HepG2 (cell line): ENCODE measurements at regions not wholly inside any gene's neighbourhood (a gene's known extent, or its start where the extent isn't known, plus 50 kb on each side); places are given as distances from the start of the nearest gene placed in this dataset.
A peak's percentile ranks its signal among the peaks of the same experiment; 100 is the strongest.

Experiments used
- ATAC-seq: fragments of 200-7000 bp; cut with Tn5 transposase; 3 replicates; pipeline ENCODE4 v1.9.1; 2020; ENCODE audit warnings: mild to moderate bottlenecking, moderate library complexity
- BruUV-seq: library from RNA; stranded (reverse); fragments of 400-500 nt; replicated peaks from 2 replicates; lab custom pipeline; 2021; lab: Mats Ljungman, UMichigan
- CTCF ChIA-PET: fragments of 300-600 bp; formaldehyde crosslinking; extraction: SDS; loops from one replicate; lab custom pipeline; 2021; ENCODE audit warnings: low total read pairs, inconsistent platforms, low intra/inter-chr PET ratio; lab: Yijun Ruan, JAX
- POLR2A ChIA-PET: fragments of 350-600 bp; sonication (Branson Sonifier 250); formaldehyde crosslinking; loops from one replicate; lab custom pipeline; 2020; ENCODE audit warnings: antibody characterized with exemption, inconsistent platforms; lab: Yijun Ruan, JAX
- DNase-seq: peaks from one replicate; pipeline ENCODE4 v3.0.0-alpha.2; 2015; ENCODE audit warnings: low spot score
- FAIRE-seq: peaks from 3 replicates; lab custom pipeline; 2011; peaks lifted over from hg19 to GRCh38; lab: Jason Lieb, UNC
- H2AFZ ChIP-seq: one replicate; pipeline ENCODE4 v1.6.1; 2011; ENCODE audit warnings: low read length, inconsistent platforms
- H3K27ac ChIP-seq: fragments of 300-600 bp; 3 replicates; pipeline ENCODE4 v1.8.0; 2011; ENCODE audit warnings: mixed run types, mild to moderate bottlenecking, mixed read lengths, low read length, inconsistent platforms; ENCODE audit not compliant: insufficient read depth; ENCODE audit errors: extremely low read length
- H3K27me3 ChIP-seq, 2 experiments: fragments of 200-600 bp in 1 of 2; 2 replicates in 1 of 2; 3 replicates in 1 of 2; pipeline versions ENCODE4 v1.6.0 to v1.8.0; 2011; ENCODE audit warnings: low read length in 2 of 2, mild to moderate bottlenecking in 2 of 2, moderate library complexity in 2 of 2, inconsistent platforms in 1 of 2; ENCODE audit not compliant: insufficient read depth in 2 of 2, control insufficient read depth in 1 of 2
- H3K36me3 ChIP-seq, 2 experiments: fragments of 200-600 bp in 1 of 2; replicated peaks in 1 of 2; 2 replicates in 1 of 2; 3 replicates in 1 of 2; pipeline versions ENCODE4 v1.5.1 to v1.8.0; 2011; ENCODE audit warnings: low read length in 2 of 2, inconsistent platforms in 1 of 2; ENCODE audit not compliant: insufficient read depth in 2 of 2, control insufficient read depth in 1 of 2
- H3K4me1 ChIP-seq: 2 replicates; pipeline ENCODE4 v1.5.1; 2012; ENCODE audit warnings: low read length, inconsistent platforms; ENCODE audit not compliant: insufficient read depth
- H3K4me2 ChIP-seq: 2 replicates; pipeline ENCODE4 v1.6.0; 2011; ENCODE audit warnings: low read depth, low read length, inconsistent platforms
- H3K4me3 ChIP-seq, 3 experiments: fragments of 200-600 bp in 1 of 3; sonication (generic), shearing (Covaris generic) in 1 of 3; replicated peaks in 1 of 3; 2 replicates each; pipeline ENCODE4 v1.5.1; 2011 to 2016; ENCODE audit warnings: low read length in 3 of 3, inconsistent platforms in 2 of 3, low read depth in 2 of 3, mild to moderate bottlenecking in 2 of 3, control low read depth in 1 of 3, mixed read lengths in 1 of 3; ENCODE audit not compliant: insufficient read depth in 1 of 3
- H3K79me2 ChIP-seq: one replicate; pipeline ENCODE4 v1.6.1; 2011; ENCODE audit warnings: low read length, inconsistent platforms; ENCODE audit not compliant: insufficient read depth
- H3K9ac ChIP-seq: 2 replicates; pipeline ENCODE4 v1.6.0; 2011; ENCODE audit warnings: mild to moderate bottlenecking, low read depth, low read length, inconsistent platforms; ENCODE audit not compliant: insufficient read depth
- H3K9me3 ChIP-seq: 2 replicates; pipeline ENCODE4 v1.5.1; 2012; ENCODE audit warnings: mild to moderate bottlenecking, low read length
- H4K20me1 ChIP-seq: 2 replicates; pipeline ENCODE4 v1.6.0; 2011; ENCODE audit warnings: inconsistent platforms, mild to moderate bottlenecking, low read length, moderate library complexity; ENCODE audit not compliant: insufficient read depth
- ATF4 ChIP-seq, 2 experiments: fragments of 450-650 bp in 1 of 2; sonication (generic) in 1 of 2; formaldehyde crosslinking; IDR thresholded peaks; 2 replicates each; pipeline versions ENCODE4 v1.5.0 to v1.8.0; 2020 to 2022; ENCODE audit warnings: mild to moderate bottlenecking in 1 of 2, missing genetic modification reagents in 1 of 2
- ATF7 ChIP-seq, 2 experiments: fragments of 450-650 bp in 1 of 2; sonication (generic) in 1 of 2; formaldehyde crosslinking in 1 of 2; IDR thresholded peaks; 2 replicates each; pipeline versions ENCODE4 v1.4.0 to v1.6.1; 2016 to 2020; ENCODE audit warnings: antibody characterized with exemption in 1 of 2, mild to moderate bottlenecking in 1 of 2, missing genetic modification reagents in 1 of 2
- HMGA1 ChIP-seq: sonication (generic); formaldehyde crosslinking; conservative IDR thresholded peaks from 2 replicates; pipeline ENCODE4 v1.4.0; 2020; ENCODE audit warnings: missing genetic modification reagents
- HMGXB4 ChIP-seq, 2 experiments: sonication (generic) in 1 of 2; formaldehyde crosslinking in 1 of 2; IDR thresholded peaks; 2 replicates each; pipeline versions ENCODE4 v1.4.0 to v1.6.1; 2018 to 2020; ENCODE audit warnings: missing genetic modification reagents in 2 of 2, borderline replicate concordance in 1 of 2, low read depth in 1 of 2, mild to moderate bottlenecking in 1 of 2, missing biosample characterization in 1 of 2
- MTA3 ChIP-seq: sonication (generic); formaldehyde crosslinking; IDR thresholded peaks from 2 replicates; pipeline ENCODE4 v1.4.0; 2020; ENCODE audit warnings: missing genetic modification reagents
- RNF219 ChIP-seq: sonication (generic); formaldehyde crosslinking; IDR thresholded peaks from 2 replicates; pipeline ENCODE4 v1.5.0; 2020; ENCODE audit warnings: mild to moderate bottlenecking, missing genetic modification reagents
- ZBTB46 ChIP-seq: sonication (generic); formaldehyde crosslinking; IDR thresholded peaks from 2 replicates; pipeline ENCODE4 v1.4.0; 2020; ENCODE audit warnings: mild to moderate bottlenecking, missing genetic modification reagents, borderline replicate concordance
- ZNF225 ChIP-seq: sonication (generic); formaldehyde crosslinking; IDR thresholded peaks from 2 replicates; pipeline ENCODE4 v1.4.0; 2020; ENCODE audit warnings: mild to moderate bottlenecking, missing genetic modification reagents
- ZNF30 ChIP-seq: sonication (generic); formaldehyde crosslinking; IDR thresholded peaks from 2 replicates; pipeline ENCODE4 v1.5.0; 2020; ENCODE audit warnings: mild to moderate bottlenecking, missing genetic modification reagents
- ZNF839 ChIP-seq: sonication (generic); formaldehyde crosslinking; IDR thresholded peaks from 2 replicates; pipeline ENCODE4 v1.4.0; 2020; ENCODE audit warnings: missing genetic modification reagents, mild to moderate bottlenecking, borderline replicate concordance
- ZSCAN9 ChIP-seq: IDR thresholded peaks from 2 replicates; pipeline ENCODE4 v1.6.1; 2016; ENCODE audit warnings: borderline replicate concordance
- WGBS: methylation state at CpG from one replicate; pipeline ENCODE4 v1.1.6; 2017; ENCODE audit warnings: low lambda C conversion rate; 5-methylcytosine and 5-hydroxymethylcytosine counted together
- in situ Hi-C: cut with HindIII; loops from 2 replicates; pipeline ENCODE4 v1.10.0; 2017; ENCODE audit warnings: low pct_unique_long_range_greater_than_20kb; ENCODE audit not compliant: extremely low pct_ligation_motif_present
- intact Hi-C: fragments of 100-400 bp; cut with micrococcal nuclease; formaldehyde crosslinking; loops from one replicate; pipeline ENCODE4 v1.10.0; 2022; ENCODE audit not compliant: unreplicated experiment

GRCh38 chr2:7392076-7392787, 475.0 kb downstream of the RNF144A start:
- CTCF ChIA-PET, result no interaction called here
- intact Hi-C loops, result no loop called here

GRCh38 chr2:7394195-7394594, 477.0 kb downstream of the RNF144A start:
- peak; percentile 50 for ATAC-seq
- TF ChIP-seq HMGXB4 (CRISPR knock-in tag; IDR thresholded peaks at IDR 0.05; ENCODE audit: borderline replicate concordance in 1 of 2, low read depth in 1 of 2), result no peak
- no peak for TF ChIP-seq ZNF30
- TF ChIP-seq ATF4 (CRISPR knock-in tag; IDR thresholded peaks at IDR 0.05), result no peak
- TF ChIP-seq HMGA1 (CRISPR knock-in tag), result no peak
- TF ChIP-seq ZBTB46 (CRISPR knock-in tag), result no peak
- TF ChIP-seq ZNF225, result no peak
- TF ChIP-seq RNF219 (CRISPR knock-in tag), result no peak
- TF ChIP-seq ZNF839 (CRISPR knock-in tag), result no peak

More at GRCh38 chr2:7392076-7392787, 475.0 kb downstream of the RNF144A start:
- peak; percentile 92 for TF ChIP-seq ATF7 (IDR thresholded peaks at IDR 0.05)
- TF ChIP-seq ATF7 (CRISPR knock-in tag; IDR thresholded peaks at IDR 0.05), result no peak
- TF ChIP-seq ZSCAN9 (CRISPR knock-in tag), result no peak
- TF ChIP-seq MTA3 (CRISPR knock-in tag), result no peak
- TF ChIP-seq, all 625 proteins: peak for 1
- Histone ChIP-seq H3K27ac (no peak overlapping the region), H3K36me3 (no peaks in the 10 kb centered on the region), H4K20me1 (no peaks in the 10 kb centered on the region), H3K27me3 (no peaks in the 10 kb centered on the region; a peak in 1 of 5 replicates), H3K4me3 (no peak overlapping the region), H2AFZ (no peak overlapping the region), H3K79me2 (no peaks in the 10 kb centered on the region), H3K9me3 (no peaks in the 10 kb centered on the region), H3K4me1 (no peaks in the 10 kb centered on the region), H3K9ac (no peak overlapping the region), H3K4me2 (no peak overlapping the region)
- FAIRE-seq (no peak), ATAC-seq (no peak), DNase-seq (no peak)
- BruUV-seq, result no TSS peak
- POLR2A ChIA-PET, result no interaction called here
- 59% methylated on average over 11 of the region's 11 CpGs for WGBS
- in situ Hi-C loops, result no loop called here

More at GRCh38 chr2:7394195-7394594, 477.0 kb downstream of the RNF144A start:
- ChIA-PET CTCF (no interaction called here), POLR2A (no interaction called here)
- no TSS peak for BruUV-seq
- in situ Hi-C loops (no loop called here), intact Hi-C loops (no loop called here)
- Histone ChIP-seq H3K4me3 (no peak overlapping the region), H3K79me2 (no peaks in the 10 kb centered on the region), H3K27me3 (no peaks in the 10 kb centered on the region; a peak in 1 of 5 replicates), H2AFZ (no peak overlapping the region), H3K4me1 (no peaks in the 10 kb centered on the region), H3K4me2 (no peak overlapping the region), H3K27ac (no peak overlapping the region), H3K9ac (no peak overlapping the region), H3K9me3 (no peaks in the 10 kb centered on the region), H3K36me3 (no peaks in the 10 kb centered on the region), H4K20me1 (no peaks in the 10 kb centered on the region)
- no peak for DNase-seq
- WGBS, result 41% methylated on average over 3 of the region's 3 CpGs
- no peak for FAIRE-seq
